SK-N-SH treated with all-trans-retinoic acid at 6 μM for 48 hours (cell line): ENCODE measurements at regions not wholly inside any gene's neighbourhood (a gene's known extent, or its start where the extent isn't known, plus 50 kb on each side); places are given as distances from the start of the nearest gene placed in this dataset.

Source experiments
- ATAC-seq: fragments of 200-7000 bp; cut with Tn5 transposase; 3 replicates; pipeline ENCODE4 v1.9.1; 2020; ENCODE audit warnings: mild to moderate bottlenecking, moderate library complexity
- ARNTL ChIP-seq: fragments of 450-650 bp; formaldehyde crosslinking; IDR thresholded peaks from 2 replicates; pipeline ENCODE4 v1.5.0; 2020; ENCODE audit warnings: low read depth, mild to moderate bottlenecking, moderate library complexity, borderline replicate concordance
- BACH2 ChIP-seq: fragments of 250-450 bp; sonication (Bioruptor Pico); IDR thresholded peaks from 2 replicates; pipeline ENCODE4 v1.9.0; 2021; ENCODE audit warnings: mild to moderate bottlenecking, borderline replicate concordance
- CSRNP3 ChIP-seq: fragments of 250-450 bp; sonication (Bioruptor Pico); IDR thresholded peaks from 2 replicates; pipeline ENCODE4 v1.5.1; 2021; ENCODE audit warnings: mild to moderate bottlenecking, moderate library complexity
- ESRRG ChIP-seq: fragments of 250-450 bp; sonication (Bioruptor Pico); IDR thresholded peaks from 2 replicates; pipeline ENCODE4 v1.6.1; 2021; ENCODE audit warnings: mild to moderate bottlenecking
- ISL1 ChIP-seq: fragments of 250-450 bp; sonication (Bioruptor Pico); IDR thresholded peaks from 2 replicates; pipeline ENCODE4 v2.1.2; 2022; ENCODE audit warnings: mild to moderate bottlenecking, moderate library complexity
- PATZ1 ChIP-seq: fragments of 250-450 bp; sonication (Bioruptor Pico); IDR thresholded peaks from 2 replicates; pipeline ENCODE4 v1.8.0; 2020; ENCODE audit warnings: mild to moderate bottlenecking, moderate library complexity, borderline replicate concordance
- PPARA ChIP-seq: fragments of 250-450 bp; sonication (Bioruptor Pico); IDR thresholded peaks from 2 replicates; pipeline ENCODE4 v1.5.0; 2020; ENCODE audit warnings: mild to moderate bottlenecking, borderline replicate concordance
- RARB ChIP-seq: fragments of 250-450 bp; sonication (Bioruptor Pico); IDR thresholded peaks from 2 replicates; pipeline ENCODE4 v1.8.0; 2021; ENCODE audit warnings: mild to moderate bottlenecking, moderate library complexity
- SNAI2 ChIP-seq: fragments of 250-450 bp; sonication (Bioruptor Pico); IDR thresholded peaks from 2 replicates; pipeline ENCODE4 v1.5.0; 2020; ENCODE audit warnings: mild to moderate bottlenecking, moderate library complexity
- TOX ChIP-seq: fragments of 250-450 bp; sonication (Bioruptor Pico); IDR thresholded peaks from 2 replicates; pipeline ENCODE4 v1.8.0; 2021; ENCODE audit warnings: mild to moderate bottlenecking, moderate library complexity, borderline replicate concordance
- TSHZ2 ChIP-seq: fragments of 250-450 bp; sonication (Bioruptor Pico); IDR thresholded peaks from 2 replicates; pipeline ENCODE4 v1.5.0; 2020; ENCODE audit warnings: mild to moderate bottlenecking, moderate library complexity
- ZC3H10 ChIP-seq: fragments of 250-450 bp; sonication (Bioruptor Pico); IDR thresholded peaks from 2 replicates; pipeline ENCODE4 v1.5.1; 2021; ENCODE audit warnings: mild to moderate bottlenecking, moderate library complexity
- ZFP3 ChIP-seq: fragments of 250-450 bp; sonication (Bioruptor Pico); IDR thresholded peaks from 2 replicates; pipeline ENCODE4 v1.5.0; 2020; ENCODE audit warnings: mild to moderate bottlenecking, moderate library complexity
- ZFP30 ChIP-seq: fragments of 450-650 bp; formaldehyde crosslinking; IDR thresholded peaks from 2 replicates; pipeline ENCODE4 v1.5.0; 2022; ENCODE audit warnings: mild to moderate bottlenecking, moderate library complexity
- ZNF565 ChIP-seq: fragments of 450-650 bp; formaldehyde crosslinking; conservative IDR thresholded peaks from 2 replicates; pipeline ENCODE4 v1.5.0; 2020; ENCODE audit warnings: low read depth, mild to moderate bottlenecking, moderate library complexity
- ZNF70 ChIP-seq: fragments of 450-650 bp; formaldehyde crosslinking; IDR thresholded peaks from 2 replicates; pipeline ENCODE4 v1.5.0; 2020; ENCODE audit warnings: mild to moderate bottlenecking, moderate library complexity
- ZNF8 ChIP-seq: fragments of 450-650 bp; formaldehyde crosslinking; IDR thresholded peaks from 2 replicates; pipeline ENCODE4 v1.5.0; 2020; ENCODE audit warnings: mild to moderate bottlenecking, moderate library complexity
- TF ChIP-seq, protein P1 (sequence below): fragments of 250-450 bp; sonication (Bioruptor Pico); IDR thresholded peaks from 2 replicates; pipeline ENCODE4 v1.5.1; 2020; ENCODE audit warnings: low read depth, mild to moderate bottlenecking, moderate library complexity
- TF ChIP-seq, protein P2 (sequence below): fragments of 250-450 bp; sonication (Bioruptor Pico); IDR thresholded peaks from 2 replicates; pipeline ENCODE4 v1.8.0; 2021; ENCODE audit warnings: low read depth, mild to moderate bottlenecking, moderate library complexity, borderline replicate concordance

DNA sequence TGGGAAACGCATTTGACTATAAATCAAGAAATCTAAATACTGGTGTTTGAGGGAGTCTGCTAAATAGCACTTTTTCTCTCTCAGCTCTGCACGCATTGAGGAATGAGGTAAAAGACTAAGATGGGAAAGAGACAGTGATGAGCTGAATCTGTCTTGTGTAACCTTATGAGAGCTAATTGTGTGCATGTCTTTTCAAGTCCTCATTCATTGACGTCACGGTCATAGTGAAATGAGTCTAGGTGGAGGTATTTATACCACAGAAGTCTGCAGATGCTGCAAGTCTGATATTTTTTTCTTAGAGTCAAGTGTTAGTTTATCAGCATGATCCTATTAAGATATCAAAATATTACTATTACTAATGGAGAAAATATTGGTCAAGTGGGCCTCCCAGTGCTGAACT lies 361.5 kb upstream of the HS3ST1 start:
- ATAC-seq, result no peak
- no peak for TF ChIP-seq ZNF8
- TF ChIP-seq, protein P1, sequence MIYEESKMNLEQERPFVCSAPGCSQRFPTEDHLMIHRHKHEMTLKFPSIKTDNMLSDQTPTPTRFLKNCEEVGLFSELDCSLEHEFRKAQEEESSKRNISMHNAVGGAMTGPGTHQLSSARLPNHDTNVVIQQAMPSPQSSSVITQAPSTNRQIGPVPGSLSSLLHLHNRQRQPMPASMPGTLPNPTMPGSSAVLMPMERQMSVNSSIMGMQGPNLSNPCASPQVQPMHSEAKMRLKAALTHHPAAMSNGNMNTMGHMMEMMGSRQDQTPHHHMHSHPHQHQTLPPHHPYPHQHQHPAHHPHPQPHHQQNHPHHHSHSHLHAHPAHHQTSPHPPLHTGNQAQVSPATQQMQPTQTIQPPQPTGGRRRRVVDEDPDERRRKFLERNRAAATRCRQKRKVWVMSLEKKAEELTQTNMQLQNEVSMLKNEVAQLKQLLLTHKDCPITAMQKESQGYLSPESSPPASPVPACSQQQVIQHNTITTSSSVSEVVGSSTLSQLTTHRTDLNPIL (CRISPR knock-in tag), result no peak
- no peak for TF ChIP-seq PPARA (CRISPR knock-in tag)
- no peak for TF ChIP-seq ZC3H10
- TF ChIP-seq ZNF565 (CRISPR knock-in tag), result no peak
- no peak for TF ChIP-seq CSRNP3 (CRISPR knock-in tag)
- TF ChIP-seq ZNF70 (CRISPR knock-in tag), result no peak
- no peak for TF ChIP-seq PATZ1 (CRISPR knock-in tag)
- TF ChIP-seq TOX (CRISPR knock-in tag), result no peak
- TF ChIP-seq ISL1 (CRISPR knock-in tag), result no peak
- TF ChIP-seq, protein P2, sequence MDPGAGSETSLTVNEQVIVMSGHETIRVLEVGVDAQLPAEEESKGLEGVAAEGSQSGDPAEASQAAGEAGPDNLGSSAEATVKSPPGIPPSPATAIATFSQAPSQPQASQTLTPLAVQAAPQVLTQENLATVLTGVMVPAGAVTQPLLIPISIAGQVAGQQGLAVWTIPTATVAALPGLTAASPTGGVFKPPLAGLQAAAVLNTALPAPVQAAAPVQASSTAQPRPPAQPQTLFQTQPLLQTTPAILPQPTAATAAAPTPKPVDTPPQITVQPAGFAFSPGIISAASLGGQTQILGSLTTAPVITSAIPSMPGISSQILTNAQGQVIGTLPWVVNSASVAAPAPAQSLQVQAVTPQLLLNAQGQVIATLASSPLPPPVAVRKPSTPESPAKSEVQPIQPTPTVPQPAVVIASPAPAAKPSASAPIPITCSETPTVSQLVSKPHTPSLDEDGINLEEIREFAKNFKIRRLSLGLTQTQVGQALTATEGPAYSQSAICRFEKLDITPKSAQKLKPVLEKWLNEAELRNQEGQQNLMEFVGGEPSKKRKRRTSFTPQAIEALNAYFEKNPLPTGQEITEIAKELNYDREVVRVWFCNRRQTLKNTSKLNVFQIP, result no peak
- TF ChIP-seq ZFP30, result no peak
- TF ChIP-seq TSHZ2 (CRISPR knock-in tag), result no peak
- TF ChIP-seq RARB (CRISPR knock-in tag), result no peak
- TF ChIP-seq ZFP3, result no peak
- TF ChIP-seq BACH2 (CRISPR knock-in tag), result no peak
- TF ChIP-seq ESRRG (CRISPR knock-in tag), result no peak
- TF ChIP-seq ARNTL (CRISPR knock-in tag), result no peak
- no peak for TF ChIP-seq SNAI2 (CRISPR knock-in tag)

DNA sequence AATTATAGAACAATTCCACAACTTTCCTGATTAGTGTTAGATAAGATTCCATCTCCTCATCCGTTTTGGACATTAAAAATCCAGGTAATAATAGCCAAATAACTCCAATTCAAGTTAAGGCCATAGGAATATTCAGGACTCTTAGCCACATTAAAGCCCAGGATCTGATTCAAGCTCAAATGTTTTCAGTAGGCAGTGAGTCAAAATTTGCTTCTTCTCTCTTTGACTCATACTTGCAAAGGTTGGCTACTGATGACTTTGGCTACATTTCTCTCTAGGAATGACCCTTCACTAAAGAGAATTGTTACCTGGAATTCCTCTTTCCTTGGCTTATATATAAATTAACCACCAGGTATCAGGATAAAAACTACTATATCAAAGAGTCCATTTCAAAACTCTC lies 354.9 kb upstream of the HS3ST1 start:
- no peak for TF ChIP-seq ESRRG (CRISPR knock-in tag)
- TF ChIP-seq ZC3H10, result no peak
- TF ChIP-seq PATZ1 (CRISPR knock-in tag), result no peak
- no peak for TF ChIP-seq TSHZ2 (CRISPR knock-in tag)
- TF ChIP-seq PPARA (CRISPR knock-in tag), result no peak
- no peak for TF ChIP-seq ZFP30
- ATAC-seq, result no peak
